Uterus (tissue), 2 donors: ENCODE measurements at regions not wholly inside any gene's neighbourhood (a gene's known extent, or its start where the extent isn't known, plus 50 kb on each side); places are given as distances from the start of the nearest gene placed in this dataset.

ENCODE experiments used
- POLR2A ChIP-seq, 2 donors: fragments of 450-650 bp; IDR thresholded peaks; one replicate each; pipeline ENCODE4 v1.6.1; 2016; ENCODE audit warnings: antibody characterized with exemption in 2 of 2, mild to moderate bottlenecking in 1 of 2, moderate library complexity in 1 of 2
- TF ChIP-seq, protein P1 (sequence below), 4 experiments: fragments of 200-600 bp in 2 of 4; fragments of 450-650 bp in 2 of 4; sonication (generic) in 2 of 4; IDR thresholded peaks; one replicate each; pipeline ENCODE4 v1.5.1; 2016 to 2019; ENCODE audit warnings: antibody characterized with exemption in 4 of 4, mild to moderate bottlenecking in 2 of 4, moderate library complexity in 1 of 4

DNA sequence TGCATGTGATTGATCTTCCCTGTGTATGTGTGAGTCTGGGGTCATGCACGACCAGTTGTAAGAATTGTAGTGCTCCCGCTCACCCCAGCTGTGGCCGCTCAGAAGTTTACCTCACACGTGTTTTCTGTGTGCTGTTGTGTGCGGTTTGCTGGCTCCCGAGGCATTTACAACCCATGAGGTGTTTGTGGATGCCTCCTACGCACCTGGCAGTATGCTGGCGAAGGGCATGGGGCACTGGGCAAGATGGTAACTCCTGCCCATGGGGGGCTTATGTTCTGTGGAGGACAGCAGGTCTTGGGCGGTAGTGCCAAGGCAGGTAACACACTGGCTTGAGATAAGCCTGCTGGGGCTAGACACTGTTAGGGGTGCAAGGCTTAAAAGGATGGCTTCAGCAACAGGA lies 102.6 kb upstream of the HS6ST1 start:
- TF ChIP-seq, protein P1, sequence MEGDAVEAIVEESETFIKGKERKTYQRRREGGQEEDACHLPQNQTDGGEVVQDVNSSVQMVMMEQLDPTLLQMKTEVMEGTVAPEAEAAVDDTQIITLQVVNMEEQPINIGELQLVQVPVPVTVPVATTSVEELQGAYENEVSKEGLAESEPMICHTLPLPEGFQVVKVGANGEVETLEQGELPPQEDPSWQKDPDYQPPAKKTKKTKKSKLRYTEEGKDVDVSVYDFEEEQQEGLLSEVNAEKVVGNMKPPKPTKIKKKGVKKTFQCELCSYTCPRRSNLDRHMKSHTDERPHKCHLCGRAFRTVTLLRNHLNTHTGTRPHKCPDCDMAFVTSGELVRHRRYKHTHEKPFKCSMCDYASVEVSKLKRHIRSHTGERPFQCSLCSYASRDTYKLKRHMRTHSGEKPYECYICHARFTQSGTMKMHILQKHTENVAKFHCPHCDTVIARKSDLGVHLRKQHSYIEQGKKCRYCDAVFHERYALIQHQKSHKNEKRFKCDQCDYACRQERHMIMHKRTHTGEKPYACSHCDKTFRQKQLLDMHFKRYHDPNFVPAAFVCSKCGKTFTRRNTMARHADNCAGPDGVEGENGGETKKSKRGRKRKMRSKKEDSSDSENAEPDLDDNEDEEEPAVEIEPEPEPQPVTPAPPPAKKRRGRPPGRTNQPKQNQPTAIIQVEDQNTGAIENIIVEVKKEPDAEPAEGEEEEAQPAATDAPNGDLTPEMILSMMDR (IDR thresholded peaks at IDR 0.05) = no peak
- no peak for TF ChIP-seq POLR2A (IDR thresholded peaks at IDR 0.05)
